ENCODE measurements at regions not wholly inside any gene's neighbourhood (a gene's known extent, or its start where the extent isn't known, plus 50 kb on each side); places are given as distances from the start of the nearest gene placed in this dataset.

DNA sequence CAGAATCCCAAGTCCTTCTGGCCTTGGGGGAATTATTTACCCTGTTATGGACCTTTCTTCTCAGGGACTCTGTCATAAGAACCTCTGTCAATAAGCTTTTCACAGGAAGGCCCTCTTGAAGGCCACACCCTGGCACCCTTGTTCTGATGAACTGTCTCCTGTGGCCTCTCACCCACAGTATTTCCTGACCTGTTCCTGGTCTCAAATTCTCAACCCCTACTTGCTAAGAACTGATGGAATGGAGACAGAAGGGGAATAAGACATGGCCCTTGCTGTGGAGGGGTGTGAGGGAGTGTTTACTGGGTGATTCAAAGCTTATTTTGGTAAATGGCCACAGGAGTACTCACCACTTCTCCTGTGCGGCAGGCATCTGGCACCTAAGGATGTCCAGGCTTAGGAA lies 1082.9 kb downstream of the BCL11B start:
- no peak for ATAC-seq (ENCODE audit: low FRiP score)
- TF ChIP-seq, protein P1, sequence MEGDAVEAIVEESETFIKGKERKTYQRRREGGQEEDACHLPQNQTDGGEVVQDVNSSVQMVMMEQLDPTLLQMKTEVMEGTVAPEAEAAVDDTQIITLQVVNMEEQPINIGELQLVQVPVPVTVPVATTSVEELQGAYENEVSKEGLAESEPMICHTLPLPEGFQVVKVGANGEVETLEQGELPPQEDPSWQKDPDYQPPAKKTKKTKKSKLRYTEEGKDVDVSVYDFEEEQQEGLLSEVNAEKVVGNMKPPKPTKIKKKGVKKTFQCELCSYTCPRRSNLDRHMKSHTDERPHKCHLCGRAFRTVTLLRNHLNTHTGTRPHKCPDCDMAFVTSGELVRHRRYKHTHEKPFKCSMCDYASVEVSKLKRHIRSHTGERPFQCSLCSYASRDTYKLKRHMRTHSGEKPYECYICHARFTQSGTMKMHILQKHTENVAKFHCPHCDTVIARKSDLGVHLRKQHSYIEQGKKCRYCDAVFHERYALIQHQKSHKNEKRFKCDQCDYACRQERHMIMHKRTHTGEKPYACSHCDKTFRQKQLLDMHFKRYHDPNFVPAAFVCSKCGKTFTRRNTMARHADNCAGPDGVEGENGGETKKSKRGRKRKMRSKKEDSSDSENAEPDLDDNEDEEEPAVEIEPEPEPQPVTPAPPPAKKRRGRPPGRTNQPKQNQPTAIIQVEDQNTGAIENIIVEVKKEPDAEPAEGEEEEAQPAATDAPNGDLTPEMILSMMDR (IDR thresholded peaks at IDR 0.05) = no peak

GRCh38 chr14:98189511-98189910 lies 1082.5 kb downstream of the BCL11B start:
- TF ChIP-seq, protein P1 (IDR thresholded peaks at IDR 0.05) = no peak
- DNase-seq (ENCODE audit: low spot score) (no peak), ATAC-seq (ENCODE audit: low FRiP score) (no peak)

More for the DNA sequence above, 1082.9 kb downstream of the BCL11B start:
- no peak for DNase-seq (ENCODE audit: low spot score)

GRCh38 chr14:98189944-98190343 lies 1082.1 kb downstream of the BCL11B start:
- ATAC-seq (ENCODE audit: low FRiP score) (no peak), DNase-seq (ENCODE audit: low spot score) (no peak)
- TF ChIP-seq, protein P1 (IDR thresholded peaks at IDR 0.05) = no peak

- DNase-seq (ENCODE audit: low spot score) = no peak
- ATAC-seq (ENCODE audit: low FRiP score) = no peak
- TF ChIP-seq, protein P1 (IDR thresholded peaks at IDR 0.05) = no peak
These were observed 1079.1 kb downstream of the BCL11B start for GRCh38 chr14:98192946-98193345.

DNA sequence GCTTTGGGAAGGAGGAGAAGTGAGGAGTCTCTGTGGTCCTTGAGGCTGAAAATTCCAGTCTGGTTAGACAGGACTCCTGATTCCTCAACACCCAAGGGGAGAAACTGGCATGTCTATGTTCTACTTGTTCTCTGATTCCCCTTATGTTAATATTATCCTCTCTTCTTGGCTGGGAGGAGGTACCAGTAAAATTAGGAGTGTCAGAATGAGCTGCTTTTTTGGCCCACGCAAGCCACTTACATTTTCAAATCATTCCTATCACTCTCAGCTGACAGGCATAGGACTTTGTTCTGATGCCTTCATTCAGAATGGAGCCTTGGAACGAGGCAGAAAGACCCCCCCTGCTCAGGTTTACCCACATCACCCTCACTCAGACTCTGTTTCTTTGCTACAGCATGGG lies 1077.2 kb downstream of the BCL11B start:
- no peak for DNase-seq (ENCODE audit: low spot score)
- TF ChIP-seq, protein P1 (IDR thresholded peaks at IDR 0.05) = no peak
- ATAC-seq (ENCODE audit: low FRiP score) = no peak

- TF ChIP-seq, protein P1 (IDR thresholded peaks at IDR 0.05) = no peak
- DNase-seq (ENCODE audit: low spot score) = no peak
- no peak for ATAC-seq (ENCODE audit: low FRiP score)
These were observed 1076.7 kb downstream of the BCL11B start for GRCh38 chr14:98195256-98195655.

DNA sequence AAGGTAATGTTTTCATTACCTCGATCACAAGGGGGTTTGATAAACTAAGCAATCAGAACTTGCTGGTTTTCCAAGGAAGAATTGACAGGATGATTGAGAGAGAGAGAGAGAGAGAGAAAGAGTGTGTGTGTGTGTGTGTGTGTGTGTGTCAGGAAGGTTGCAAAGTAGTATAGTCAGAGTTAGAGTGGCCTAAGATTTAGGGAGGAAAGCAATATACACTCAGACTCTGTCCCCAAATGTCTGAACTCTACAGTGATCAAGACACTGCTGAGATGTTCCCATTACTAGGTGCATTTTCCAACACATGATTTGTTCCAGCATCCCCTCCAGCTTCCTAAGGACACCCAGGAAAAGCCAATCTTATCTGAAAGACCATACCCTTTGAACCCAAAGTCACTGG lies 1074.1 kb downstream of the BCL11B start:
- no peak for ATAC-seq (ENCODE audit: low FRiP score)
- TF ChIP-seq, protein P1 (IDR thresholded peaks at IDR 0.05) = no peak
- DNase-seq (ENCODE audit: low spot score) = no peak

Measured in omental fat pad (tissue), 3 donors.